H1 (cell line): ENCODE measurements at regions not wholly inside any gene's neighbourhood (a gene's known extent, or its start where the extent isn't known, plus 50 kb on each side); places are given as distances from the start of the nearest gene placed in this dataset.

ENCODE experiments used
- CHD7 ChIP-seq: fragments of 300-600 bp; sonication (generic); IDR thresholded peaks from 2 replicates; pipeline ENCODE4 v1.7.1; 2012; ENCODE audit warnings: low read length, moderate library complexity, mild to moderate bottlenecking, inconsistent platforms; ENCODE audit not compliant: insufficient replicate concordance
- MAX ChIP-seq: IDR thresholded peaks from 2 replicates; pipeline ENCODE4 v1.6.1; 2012; ENCODE audit warnings: inconsistent platforms

GRCh38 chr6:93823489-93823888, 404.1 kb upstream of the EPHA7 start (continued):
- no peak for TF ChIP-seq CHD7
- TF ChIP-seq MAX, result no peak
